ENCODE measurements at regions not wholly inside any gene's neighbourhood (a gene's known extent, or its start where the extent isn't known, plus 50 kb on each side); places are given as distances from the start of the nearest gene placed in this dataset.

DNA sequence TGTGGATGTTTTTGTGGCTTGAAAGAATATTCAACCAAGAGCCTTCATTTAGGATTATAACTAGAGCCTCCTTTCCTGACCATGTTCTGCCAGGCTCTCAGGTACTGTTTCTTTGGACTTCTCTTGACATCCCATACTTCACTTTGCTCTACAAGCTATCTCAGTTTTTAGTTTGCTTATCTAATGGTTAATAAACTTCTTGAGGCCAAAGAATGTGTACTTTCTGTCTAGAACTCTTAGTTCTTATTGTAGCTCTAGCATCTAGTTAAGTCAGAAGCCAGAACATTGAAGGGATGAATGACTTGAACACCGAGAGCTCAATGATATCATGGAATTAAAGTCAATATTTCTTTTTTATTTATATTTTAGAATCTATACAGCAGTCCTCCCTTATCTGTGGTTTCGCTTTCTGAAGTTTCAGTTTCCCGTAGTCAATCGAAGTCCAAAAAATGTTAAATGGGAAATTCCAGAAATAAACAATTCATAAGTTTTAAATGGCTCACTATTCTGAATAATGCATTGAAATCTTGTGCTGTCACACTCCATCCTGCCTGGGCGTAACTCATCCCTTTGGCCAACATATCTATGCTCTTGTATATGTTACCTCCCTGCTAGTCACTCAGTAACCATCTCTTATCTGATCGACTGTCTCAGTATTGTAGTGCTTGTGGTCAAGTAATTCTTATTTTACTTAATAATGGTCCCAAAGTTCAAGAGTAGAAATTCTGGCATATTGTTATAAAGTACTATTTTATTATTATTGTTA is 368.6 kb upstream of the RBMS3 start:
- Histone ChIP-seq H3K4me3 (no peak overlapping the region), H3K27ac (no peak overlapping the region), H3K27me3 (replicated peaks; ENCODE audit: insufficient read depth) (no peaks in the 10 kb centered on the region), H3K36me3 (no peaks in the 10 kb centered on the region), H3K4me1 (replicated peaks) (no peaks in the 10 kb centered on the region), H3K9me3 (no peaks in the 10 kb centered on the region)
- intact Hi-C loops (cut with DNase I): loop anchor here (10.0 kb wide), 1 partner anchor 372 kb away; the partner anchor contains the start of gene RBMS3
- DNase-seq (ENCODE audit: low spot score): no peak
- TF ChIP-seq POLR2A (IDR thresholded peaks at IDR 0.05) (no peak), POLR2AphosphoS5 (IDR thresholded peaks at IDR 0.05) (no peak), CTCF (IDR thresholded peaks at IDR 0.05) (no peak)
- WGBS: 82% methylated on average over 6 of the region's 6 CpGs

DNA sequence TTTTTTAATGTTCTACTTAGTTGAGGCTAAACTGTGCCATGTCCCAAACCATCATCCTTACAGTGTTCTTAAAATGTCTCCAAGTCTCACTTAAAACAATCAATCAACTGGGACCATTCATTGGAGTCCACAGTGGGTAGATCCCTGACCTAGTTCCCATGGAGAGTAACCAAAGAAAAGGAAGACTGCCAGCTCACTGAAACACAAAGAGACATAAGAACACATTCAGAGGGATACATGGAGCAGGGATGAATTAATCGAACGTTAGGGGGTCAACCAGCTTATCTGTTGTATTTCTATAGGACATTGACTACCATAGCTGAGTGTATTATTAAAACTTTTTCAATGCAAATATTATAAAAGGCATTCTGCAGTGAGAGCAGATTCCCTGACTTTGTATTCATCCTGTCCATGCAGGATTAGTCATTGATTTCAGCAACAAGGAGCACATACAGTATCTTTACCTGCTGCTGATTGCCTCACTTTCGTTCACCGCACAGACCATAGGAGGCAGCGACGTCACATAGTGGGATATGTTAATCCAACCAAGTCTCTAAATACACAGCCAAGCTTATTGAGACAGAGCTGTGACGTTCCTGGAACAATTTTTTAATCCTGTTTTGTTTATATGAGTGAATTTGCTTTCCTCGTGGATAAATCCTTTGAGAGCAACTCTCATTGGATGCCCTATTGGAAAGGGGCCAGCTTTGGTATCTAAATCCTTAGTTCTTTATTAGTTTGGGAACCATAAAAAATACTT is 364.9 kb upstream of the RBMS3 start:
- H3K4me3 ChIP-seq: no peak overlapping the region
- WGBS: 63% methylated on average over 8 of the region's 8 CpGs

GRCh38 chr3:28916713-28917499 is 364.0 kb upstream of the RBMS3 start:
- Histone ChIP-seq H3K9me3 (no peaks in the 10 kb centered on the region), H3K27me3 (replicated peaks; ENCODE audit: insufficient read depth) (no peaks in the 10 kb centered on the region), H3K36me3 (no peaks in the 10 kb centered on the region), H3K4me3 (no peak overlapping the region), H3K4me1 (replicated peaks) (no peaks in the 10 kb centered on the region), H3K27ac (no peak overlapping the region)
- WGBS: 68% methylated on average over 16 of the region's 16 CpGs
- intact Hi-C loops (cut with DNase I): loop anchor here (5.0 to 10.0 kb wide), 2 partner anchors 368 to 850 kb away; partner anchors contain the start of gene RBMS3
- TF ChIP-seq CTCF (IDR thresholded peaks at IDR 0.05) (peak in 2 of 4 experiments; percentile 22 to 42), POLR2AphosphoS5 (IDR thresholded peaks at IDR 0.05) (peak; percentile 22), POLR2A (IDR thresholded peaks at IDR 0.05) (no peak)
- peak; percentile 5 for DNase-seq (ENCODE audit: low spot score)

More for the DNA sequence above, 364.9 kb upstream of the RBMS3 start:
- DNase-seq (ENCODE audit: low spot score): no peak
- no peaks in the 10 kb centered on the region for H3K4me1 ChIP-seq (replicated peaks)
- no peaks in the 10 kb centered on the region for H3K27me3 ChIP-seq (replicated peaks; ENCODE audit: insufficient read depth)
- no peaks in the 10 kb centered on the region for H3K9me3 ChIP-seq
- TF ChIP-seq CTCF (IDR thresholded peaks at IDR 0.05): no peak
- TF ChIP-seq POLR2A (IDR thresholded peaks at IDR 0.05): no peak
- no peak for TF ChIP-seq POLR2AphosphoS5 (IDR thresholded peaks at IDR 0.05)
- H3K36me3 ChIP-seq: no peaks in the 10 kb centered on the region
- no peak overlapping the region for H3K27ac ChIP-seq
- intact Hi-C loops (cut with DNase I): loop anchor here (5.0 to 10.0 kb wide), 2 partner anchors 369 to 851 kb away; partner anchors contain the start of gene RBMS3

DNA sequence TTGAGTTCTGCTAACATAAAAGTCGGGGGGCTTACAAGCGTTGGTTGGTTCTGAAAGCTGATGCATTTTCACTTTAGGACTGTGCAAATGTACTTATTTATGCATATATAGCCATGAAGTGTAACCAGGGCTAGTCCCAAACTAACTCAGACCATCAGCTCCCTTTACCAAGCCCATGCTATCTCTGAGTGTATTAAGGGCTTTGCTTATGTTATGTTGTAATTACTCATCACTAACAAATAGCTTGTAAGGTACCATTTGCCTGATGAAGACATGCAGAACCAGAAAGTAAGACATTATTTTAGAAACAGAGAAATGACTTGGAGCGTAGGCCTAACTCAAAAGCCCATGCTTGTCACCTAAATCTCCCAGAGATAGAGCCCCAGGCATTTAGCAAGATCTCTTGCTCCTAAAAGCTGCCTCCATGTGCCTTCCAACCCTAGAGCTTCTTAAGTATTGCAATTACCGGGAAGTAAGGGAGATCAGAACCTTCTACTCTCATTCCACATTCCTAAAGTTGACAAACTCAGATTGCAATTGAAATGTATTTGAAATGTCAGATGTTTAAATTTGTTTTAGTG is 362.9 kb upstream of the RBMS3 start:
- Histone ChIP-seq H3K9me3 (no peaks in the 10 kb centered on the region), H3K27me3 (replicated peaks; ENCODE audit: insufficient read depth) (no peaks in the 10 kb centered on the region), H3K36me3 (no peaks in the 10 kb centered on the region), H3K4me1 (replicated peaks) (no peaks in the 10 kb centered on the region), H3K4me3 (no peak overlapping the region), H3K27ac (no peak overlapping the region)
- TF ChIP-seq POLR2A (IDR thresholded peaks at IDR 0.05) (no peak), POLR2AphosphoS5 (IDR thresholded peaks at IDR 0.05) (no peak), CTCF (IDR thresholded peaks at IDR 0.05) (no peak)
- DNase-seq (ENCODE audit: low spot score): no peak
- WGBS: 83% methylated on average over 4 of the region's 4 CpGs
- intact Hi-C loops (cut with DNase I): loop anchor here (5.0 to 10.0 kb wide), 2 partner anchors 367 to 849 kb away; partner anchors contain the start of gene RBMS3
